GM23338 (cell line): ENCODE measurements at regions not wholly inside any gene's neighbourhood (a gene's known extent, or its start where the extent isn't known, plus 50 kb on each side); places are given as distances from the start of the nearest gene placed in this dataset.

ENCODE experiments used
- ATAC-seq: fragments of 200-7000 bp; cut with Tn5 transposase; 3 replicates; pipeline ENCODE4 v1.9.1; 2020
- DNase-seq: peaks from one replicate; pipeline ENCODE4 v3.0.0-alpha.2; 2015; ENCODE audit warnings: low spot score
- H2AFZ ChIP-seq: fragments of 200-600 bp; sonication (generic); 2 replicates; pipeline ENCODE4 v1.8.0; 2016; ENCODE audit warnings: antibody characterized with exemption, mild to moderate bottlenecking, moderate library complexity
- H3F3A ChIP-seq: fragments of 200-600 bp; sonication (generic); replicated peaks from 2 replicates; pipeline ENCODE4 v1.8.0; 2017; ENCODE audit warnings: antibody characterized with exemption, mixed run types, low read depth
- H3K27ac ChIP-seq: fragments of 200-600 bp; sonication (generic); 2 replicates; pipeline ENCODE4 v1.6.1; 2016; ENCODE audit warnings: low read depth
- H3K27me3 ChIP-seq: fragments of 200-600 bp; sonication (generic); 2 replicates; pipeline ENCODE4 v1.8.0; 2016; ENCODE audit warnings: mild to moderate bottlenecking, mixed run types, moderate library complexity; ENCODE audit not compliant: insufficient read depth
- H3K36me3 ChIP-seq: fragments of 200-600 bp; sonication (generic); 2 replicates; pipeline ENCODE4 v1.8.0; 2016; ENCODE audit warnings: mild to moderate bottlenecking; ENCODE audit not compliant: insufficient read depth
- H3K4me1 ChIP-seq: fragments of 200-600 bp; sonication (generic); 2 replicates; pipeline ENCODE4 v1.8.0; 2016; ENCODE audit warnings: mild to moderate bottlenecking, moderate library complexity; ENCODE audit not compliant: insufficient read depth
- H3K4me2 ChIP-seq: fragments of 200-600 bp; sonication (generic); 2 replicates; pipeline ENCODE4 v1.7.1; 2017; ENCODE audit warnings: mixed run types
- H3K4me3 ChIP-seq: fragments of 200-600 bp; sonication (generic); 2 replicates; pipeline ENCODE4 v1.6.1; 2016; ENCODE audit warnings: mixed run types
- H3K79me2 ChIP-seq: fragments of 200-600 bp; sonication (generic); replicated peaks from 2 replicates; pipeline ENCODE4 v1.8.0; 2017; ENCODE audit warnings: mild to moderate bottlenecking; ENCODE audit not compliant: insufficient read depth
- H3K9me2 ChIP-seq: fragments of 200-600 bp; sonication (generic); 2 replicates; pipeline ENCODE4 v1.8.0; 2017; ENCODE audit not compliant: insufficient read depth
- H4K20me1 ChIP-seq: fragments of 200-600 bp; sonication (generic); replicated peaks from 2 replicates; pipeline ENCODE4 v1.8.0; 2017; ENCODE audit warnings: mild to moderate bottlenecking; ENCODE audit not compliant: insufficient read depth
- H3K27ac Mint-ChIP-seq: 2 replicates; pipeline ENCODE4 v1.8.0; 2020; ENCODE audit warnings: inconsistent platforms, mild to moderate bottlenecking, moderate library complexity, mixed read lengths
- H3K27me3 Mint-ChIP-seq: 3 replicates; pipeline ENCODE4 v1.8.0; 2022; ENCODE audit warnings: low read depth, mild to moderate bottlenecking, moderate library complexity, mixed read lengths, inconsistent platforms; ENCODE audit not compliant: insufficient read depth, poor library complexity
- H3K36me3 Mint-ChIP-seq: 3 replicates; pipeline ENCODE4 v1.8.0; 2021; ENCODE audit warnings: low read depth, mild to moderate bottlenecking, inconsistent platforms, moderate library complexity, mixed read lengths
- H3K4me1 Mint-ChIP-seq: 3 replicates; pipeline ENCODE4 v1.8.0; 2020; ENCODE audit warnings: mild to moderate bottlenecking, inconsistent platforms, mixed read lengths
- H3K4me3 Mint-ChIP-seq: 3 replicates; pipeline ENCODE4 v1.8.0; 2021; ENCODE audit warnings: moderate library complexity, mild to moderate bottlenecking, inconsistent platforms, mixed read lengths
- H3K9me3 Mint-ChIP-seq: 3 replicates; pipeline ENCODE4 v1.8.0; 2020; ENCODE audit warnings: moderate library complexity, mild to moderate bottlenecking, inconsistent platforms, mixed read lengths
- CREB1 ChIP-seq: fragments of 250-450 bp; sonication (Bioruptor Pico); IDR thresholded peaks from 2 replicates; pipeline ENCODE4 v1.5.0; 2020; ENCODE audit warnings: low read depth, mild to moderate bottlenecking, moderate library complexity
- EZH2 ChIP-seq: fragments of 200-600 bp; sonication (generic); IDR thresholded peaks from one replicate; pipeline ENCODE4 v1.8.0; 2017; ENCODE audit warnings: antibody characterized with exemption, mild to moderate bottlenecking, low read depth; ENCODE audit not compliant: unreplicated experiment
- EZH2phosphoT487 ChIP-seq: fragments of 200-600 bp; sonication (generic); IDR thresholded peaks from one replicate; pipeline ENCODE4 v1.8.1; 2018; ENCODE audit warnings: antibody characterized with exemption; ENCODE audit not compliant: unreplicated experiment
- JUNB ChIP-seq: IDR thresholded peaks from one replicate; pipeline ENCODE4 v1.6.1; 2016; ENCODE audit warnings: antibody characterized with exemption; ENCODE audit not compliant: unreplicated experiment
- NANOG ChIP-seq: IDR thresholded peaks from 2 replicates; pipeline ENCODE4 v1.6.1; 2016; ENCODE audit warnings: antibody characterized with exemption, borderline replicate concordance
- ZNF114 ChIP-seq: fragments of 250-450 bp; sonication (Bioruptor Pico); IDR thresholded peaks from 2 replicates; pipeline ENCODE4 v1.5.0; 2020; ENCODE audit warnings: mild to moderate bottlenecking, moderate library complexity
- TF ChIP-seq, protein P1 (sequence below): fragments of 250-450 bp; sonication (Bioruptor Pico); IDR thresholded peaks from 2 replicates; pipeline ENCODE4 v1.5.0; 2020; ENCODE audit warnings: mild to moderate bottlenecking, moderate library complexity
- TF ChIP-seq, protein P2 (sequence below), 2 experiments: fragments of 200-600 bp in 1 of 2; sonication (generic) in 1 of 2; conservative IDR thresholded peaks; 2 replicates each; pipeline versions ENCODE4 v1.5.1 to v1.6.1; 2016 to 2017; ENCODE audit warnings: antibody characterized with exemption in 2 of 2, low read depth in 2 of 2, mild to moderate bottlenecking in 2 of 2, moderate library complexity in 1 of 2

DNA sequence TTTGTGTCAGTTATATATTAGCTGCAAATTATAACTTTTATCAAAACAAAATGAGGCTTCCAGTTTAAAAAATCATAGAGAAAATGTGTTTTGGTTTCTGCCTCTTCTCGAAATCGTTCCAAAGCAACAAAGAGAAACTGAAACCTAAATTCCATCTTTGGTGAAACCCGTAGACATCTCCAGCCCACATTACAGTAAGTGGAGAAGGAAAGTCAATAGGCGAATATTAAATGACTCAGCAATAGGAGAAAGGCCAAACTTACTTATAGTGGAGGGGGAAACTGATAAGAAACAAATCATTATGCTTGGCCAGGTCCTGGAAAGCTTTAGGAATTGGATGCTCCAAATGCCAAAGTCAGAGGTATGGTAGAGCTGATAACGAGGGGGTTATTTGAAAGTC is 103.0 kb upstream of the SHISA6 start:
- Mint-ChIP-seq H3K9me3 (peaks cover 100% of the 10 kb centered on the region), H3K27ac (no peak overlapping the region), H3K36me3 (peaks cover 15% of the 10 kb centered on the region), H3K4me1 (no peaks in the 10 kb centered on the region), H3K27me3 (no peaks in the 10 kb centered on the region), H3K4me3 (no peak overlapping the region)
- H3K4me3 ChIP-seq = no peak overlapping the region; the same call in 1 of the 2 replicates
- no peak overlapping the region for H3K4me2 ChIP-seq
- no peak overlapping the region for H3K27ac ChIP-seq
- no peaks in the 10 kb centered on the region for H3K9me2 ChIP-seq
- no peaks in the 10 kb centered on the region for H3F3A ChIP-seq
- H3K36me3 ChIP-seq = no peaks in the 10 kb centered on the region; the same call in 1 of the 2 replicates
- no peak overlapping the region for H2AFZ ChIP-seq
- H3K79me2 ChIP-seq = no peaks in the 10 kb centered on the region
- ATAC-seq = no peak
- no peak for DNase-seq
- no peaks in the 10 kb centered on the region for H3K4me1 ChIP-seq
- no peaks in the 10 kb centered on the region for H4K20me1 ChIP-seq
- TF ChIP-seq, protein P1, sequence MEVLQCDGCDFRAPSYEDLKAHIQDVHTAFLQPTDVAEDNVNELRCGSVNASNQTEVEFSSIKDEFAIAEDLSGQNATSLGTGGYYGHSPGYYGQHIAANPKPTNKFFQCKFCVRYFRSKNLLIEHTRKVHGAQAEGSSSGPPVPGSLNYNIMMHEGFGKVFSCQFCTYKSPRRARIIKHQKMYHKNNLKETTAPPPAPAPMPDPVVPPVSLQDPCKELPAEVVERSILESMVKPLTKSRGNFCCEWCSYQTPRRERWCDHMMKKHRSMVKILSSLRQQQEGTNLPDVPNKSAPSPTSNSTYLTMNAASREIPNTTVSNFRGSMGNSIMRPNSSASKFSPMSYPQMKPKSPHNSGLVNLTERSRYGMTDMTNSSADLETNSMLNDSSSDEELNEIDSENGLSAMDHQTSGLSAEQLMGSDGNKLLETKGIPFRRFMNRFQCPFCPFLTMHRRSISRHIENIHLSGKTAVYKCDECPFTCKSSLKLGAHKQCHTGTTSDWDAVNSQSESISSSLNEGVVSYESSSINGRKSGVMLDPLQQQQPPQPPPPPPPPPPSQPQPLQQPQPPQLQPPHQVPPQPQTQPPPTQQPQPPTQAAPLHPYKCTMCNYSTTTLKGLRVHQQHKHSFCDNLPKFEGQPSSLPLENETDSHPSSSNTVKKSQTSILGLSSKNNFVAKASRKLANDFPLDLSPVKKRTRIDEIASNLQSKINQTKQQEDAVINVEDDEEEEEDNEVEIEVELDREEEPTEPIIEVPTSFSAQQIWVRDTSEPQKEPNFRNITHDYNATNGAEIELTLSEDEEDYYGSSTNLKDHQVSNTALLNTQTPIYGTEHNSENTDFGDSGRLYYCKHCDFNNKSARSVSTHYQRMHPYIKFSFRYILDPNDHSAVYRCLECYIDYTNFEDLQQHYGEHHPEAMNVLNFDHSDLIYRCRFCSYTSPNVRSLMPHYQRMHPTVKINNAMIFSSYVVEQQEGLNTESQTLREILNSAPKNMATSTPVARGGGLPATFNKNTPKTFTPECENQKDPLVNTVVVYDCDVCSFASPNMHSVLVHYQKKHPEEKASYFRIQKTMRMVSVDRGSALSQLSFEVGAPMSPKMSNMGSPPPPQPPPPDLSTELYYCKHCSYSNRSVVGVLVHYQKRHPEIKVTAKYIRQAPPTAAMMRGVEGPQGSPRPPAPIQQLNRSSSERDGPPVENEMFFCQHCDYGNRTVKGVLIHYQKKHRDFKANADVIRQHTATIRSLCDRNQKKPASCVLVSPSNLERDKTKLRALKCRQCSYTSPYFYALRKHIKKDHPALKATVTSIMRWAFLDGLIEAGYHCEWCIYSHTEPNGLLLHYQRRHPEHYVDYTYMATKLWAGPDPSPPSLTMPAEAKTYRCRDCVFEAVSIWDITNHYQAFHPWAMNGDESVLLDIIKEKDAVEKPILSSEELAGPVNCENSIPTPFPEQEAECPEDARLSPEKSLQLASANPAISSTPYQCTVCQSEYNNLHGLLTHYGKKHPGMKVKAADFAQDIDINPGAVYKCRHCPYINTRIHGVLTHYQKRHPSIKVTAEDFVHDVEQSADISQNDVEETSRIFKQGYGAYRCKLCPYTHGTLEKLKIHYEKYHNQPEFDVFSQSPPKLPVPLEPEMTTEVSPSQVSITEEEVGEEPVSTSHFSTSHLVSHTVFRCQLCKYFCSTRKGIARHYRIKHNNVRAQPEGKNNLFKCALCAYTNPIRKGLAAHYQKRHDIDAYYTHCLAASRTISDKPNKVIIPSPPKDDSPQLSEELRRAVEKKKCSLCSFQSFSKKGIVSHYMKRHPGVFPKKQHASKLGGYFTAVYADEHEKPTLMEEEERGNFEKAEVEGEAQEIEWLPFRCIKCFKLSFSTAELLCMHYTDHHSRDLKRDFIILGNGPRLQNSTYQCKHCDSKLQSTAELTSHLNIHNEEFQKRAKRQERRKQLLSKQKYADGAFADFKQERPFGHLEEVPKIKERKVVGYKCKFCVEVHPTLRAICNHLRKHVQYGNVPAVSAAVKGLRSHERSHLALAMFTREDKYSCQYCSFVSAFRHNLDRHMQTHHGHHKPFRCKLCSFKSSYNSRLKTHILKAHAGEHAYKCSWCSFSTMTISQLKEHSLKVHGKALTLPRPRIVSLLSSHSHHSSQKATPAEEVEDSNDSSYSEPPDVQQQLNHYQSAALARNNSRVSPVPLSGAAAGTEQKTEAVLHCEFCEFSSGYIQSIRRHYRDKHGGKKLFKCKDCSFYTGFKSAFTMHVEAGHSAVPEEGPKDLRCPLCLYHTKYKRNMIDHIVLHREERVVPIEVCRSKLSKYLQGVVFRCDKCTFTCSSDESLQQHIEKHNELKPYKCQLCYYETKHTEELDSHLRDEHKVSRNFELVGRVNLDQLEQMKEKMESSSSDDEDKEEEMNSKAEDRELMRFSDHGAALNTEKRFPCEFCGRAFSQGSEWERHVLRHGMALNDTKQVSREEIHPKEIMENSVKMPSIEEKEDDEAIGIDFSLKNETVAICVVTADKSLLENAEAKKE (CRISPR knock-in tag) = no peak
- no peak for TF ChIP-seq ZNF114 (CRISPR knock-in tag)
- TF ChIP-seq, protein P2, sequence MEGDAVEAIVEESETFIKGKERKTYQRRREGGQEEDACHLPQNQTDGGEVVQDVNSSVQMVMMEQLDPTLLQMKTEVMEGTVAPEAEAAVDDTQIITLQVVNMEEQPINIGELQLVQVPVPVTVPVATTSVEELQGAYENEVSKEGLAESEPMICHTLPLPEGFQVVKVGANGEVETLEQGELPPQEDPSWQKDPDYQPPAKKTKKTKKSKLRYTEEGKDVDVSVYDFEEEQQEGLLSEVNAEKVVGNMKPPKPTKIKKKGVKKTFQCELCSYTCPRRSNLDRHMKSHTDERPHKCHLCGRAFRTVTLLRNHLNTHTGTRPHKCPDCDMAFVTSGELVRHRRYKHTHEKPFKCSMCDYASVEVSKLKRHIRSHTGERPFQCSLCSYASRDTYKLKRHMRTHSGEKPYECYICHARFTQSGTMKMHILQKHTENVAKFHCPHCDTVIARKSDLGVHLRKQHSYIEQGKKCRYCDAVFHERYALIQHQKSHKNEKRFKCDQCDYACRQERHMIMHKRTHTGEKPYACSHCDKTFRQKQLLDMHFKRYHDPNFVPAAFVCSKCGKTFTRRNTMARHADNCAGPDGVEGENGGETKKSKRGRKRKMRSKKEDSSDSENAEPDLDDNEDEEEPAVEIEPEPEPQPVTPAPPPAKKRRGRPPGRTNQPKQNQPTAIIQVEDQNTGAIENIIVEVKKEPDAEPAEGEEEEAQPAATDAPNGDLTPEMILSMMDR (conservative IDR thresholded peaks at IDR 0.05; ENCODE audit: low read depth in 2 of 2) = no peak
- TF ChIP-seq CREB1 (CRISPR knock-in tag) = no peak
- TF ChIP-seq EZH2 = no peak
- no peak for TF ChIP-seq NANOG
- TF ChIP-seq EZH2phosphoT487 = no peak
- TF ChIP-seq JUNB = no peak
- H3K27me3 ChIP-seq = no peaks in the 10 kb centered on the region
